ENCODE measurements at regions not wholly inside any gene's neighbourhood (a gene's known extent, or its start where the extent isn't known, plus 50 kb on each side); places are given as distances from the start of the nearest gene placed in this dataset.
A peak's percentile ranks its signal among the peaks of the same experiment; 100 is the strongest.

GRCh38 chr12:115857923-115858322 is 419.6 kb downstream of the MED13L start:
- TF ChIP-seq POLR2A (IDR thresholded peaks at IDR 0.05): no peak
- H3K9me3 ChIP-seq: no peaks in the 10 kb centered on the region
- no peaks in the 10 kb centered on the region for H3K36me3 ChIP-seq
- peak; percentile 36 to 66 for DNase-seq
- no peaks in the 10 kb centered on the region for H3K27me3 ChIP-seq
- peak; percentile 79 to 85 for ATAC-seq
- intact Hi-C loops (cut with DNase I; ENCODE audit: low total_unique reads): no loop called here
- peaks cover 5 to 11% of the 10 kb centered on the region in 2 donors for H3K4me1 ChIP-seq
- no peak overlapping the region for H3K4me3 ChIP-seq
- in situ Hi-C loops (cut with MboI; ENCODE audit: low sequenced_read_pairs in 4 of 4): no loop called here
- H3K27ac ChIP-seq: peak overlapping the region in 3 of 4 donors; percentile 47 to 67 (median 64)

DNA sequence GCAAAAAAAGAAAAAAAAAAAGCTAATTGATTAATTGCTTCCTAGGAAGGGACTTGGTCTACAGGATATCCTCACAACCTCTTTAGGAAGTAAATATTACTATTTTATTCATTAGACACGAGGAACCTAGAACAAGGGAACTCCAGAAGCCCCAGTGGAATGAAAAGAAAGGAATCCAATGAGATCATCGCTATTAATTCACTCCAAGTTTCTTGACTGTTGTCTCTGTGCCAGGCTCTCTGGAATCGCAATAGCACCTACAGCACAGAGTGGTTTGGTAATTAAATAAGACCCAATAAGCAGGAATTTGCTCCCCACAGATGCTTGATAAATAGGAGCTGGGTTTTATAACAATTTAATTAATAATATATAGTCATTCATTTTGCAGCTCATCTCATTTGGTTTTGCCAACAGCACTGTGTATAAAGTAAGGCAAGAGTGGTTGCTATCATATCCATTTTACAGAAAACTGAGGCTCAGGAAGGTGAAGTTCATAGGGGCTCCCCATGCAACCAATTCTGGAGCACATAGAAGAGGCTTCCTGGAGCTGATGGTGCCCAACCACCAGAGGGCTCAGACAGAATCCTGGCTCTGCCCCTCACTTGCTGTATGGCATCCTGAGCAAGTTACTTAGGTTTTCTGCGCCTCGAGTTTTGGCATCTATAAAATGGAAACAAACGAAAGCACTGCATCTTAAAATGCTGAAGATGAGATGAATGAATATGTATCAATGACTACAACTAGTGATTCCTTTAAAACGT is 420.2 kb downstream of the MED13L start:
- H3K4me3 ChIP-seq: no peak overlapping the region
- H3K27ac ChIP-seq: peak overlapping the region in 3 of 4 donors; percentile 37 to 64 (median 64)
- H3K36me3 ChIP-seq: no peaks in the 10 kb centered on the region
- DNase-seq (no peak), ATAC-seq (peak; percentile 37 to 54)
- no peaks in the 10 kb centered on the region for H3K27me3 ChIP-seq
- intact Hi-C loops (cut with DNase I; ENCODE audit: low total_unique reads): no loop called here
- no peaks in the 10 kb centered on the region for H3K9me3 ChIP-seq
- TF ChIP-seq, protein P1, sequence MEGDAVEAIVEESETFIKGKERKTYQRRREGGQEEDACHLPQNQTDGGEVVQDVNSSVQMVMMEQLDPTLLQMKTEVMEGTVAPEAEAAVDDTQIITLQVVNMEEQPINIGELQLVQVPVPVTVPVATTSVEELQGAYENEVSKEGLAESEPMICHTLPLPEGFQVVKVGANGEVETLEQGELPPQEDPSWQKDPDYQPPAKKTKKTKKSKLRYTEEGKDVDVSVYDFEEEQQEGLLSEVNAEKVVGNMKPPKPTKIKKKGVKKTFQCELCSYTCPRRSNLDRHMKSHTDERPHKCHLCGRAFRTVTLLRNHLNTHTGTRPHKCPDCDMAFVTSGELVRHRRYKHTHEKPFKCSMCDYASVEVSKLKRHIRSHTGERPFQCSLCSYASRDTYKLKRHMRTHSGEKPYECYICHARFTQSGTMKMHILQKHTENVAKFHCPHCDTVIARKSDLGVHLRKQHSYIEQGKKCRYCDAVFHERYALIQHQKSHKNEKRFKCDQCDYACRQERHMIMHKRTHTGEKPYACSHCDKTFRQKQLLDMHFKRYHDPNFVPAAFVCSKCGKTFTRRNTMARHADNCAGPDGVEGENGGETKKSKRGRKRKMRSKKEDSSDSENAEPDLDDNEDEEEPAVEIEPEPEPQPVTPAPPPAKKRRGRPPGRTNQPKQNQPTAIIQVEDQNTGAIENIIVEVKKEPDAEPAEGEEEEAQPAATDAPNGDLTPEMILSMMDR (IDR thresholded peaks at IDR 0.05 in 4 of 5, conservative IDR thresholded peaks at IDR 0.05 in 1 of 5): no peak
- no peak for TF ChIP-seq POLR2A (IDR thresholded peaks at IDR 0.05)
- peaks cover 5 to 11% of the 10 kb centered on the region in 2 donors for H3K4me1 ChIP-seq
- in situ Hi-C loops (cut with MboI; ENCODE audit: low sequenced_read_pairs in 4 of 4): no loop called here

- DNase-seq: no peak
- Histone ChIP-seq H3K27ac (no peak overlapping the region), H3K4me3 (no peak overlapping the region), H3K36me3 (no peaks in the 10 kb centered on the region), H3K9me3 (no peaks in the 10 kb centered on the region), H3K27me3 (no peaks in the 10 kb centered on the region), H3K4me1 (no peaks in the 10 kb centered on the region)
- ATAC-seq: no peak
- in situ Hi-C loops (cut with MboI; ENCODE audit: low sequenced_read_pairs in 4 of 4): no loop called here
- intact Hi-C loops (cut with DNase I; ENCODE audit: low total_unique reads): no loop called here
- TF ChIP-seq, protein P1 (IDR thresholded peaks at IDR 0.05 in 4 of 5, conservative IDR thresholded peaks at IDR 0.05 in 1 of 5): no peak
- TF ChIP-seq POLR2A (IDR thresholded peaks at IDR 0.05): no peak
Measured at GRCh38 chr12:115852054-115852453, 425.4 kb downstream of the MED13L start.

- in situ Hi-C loops (cut with MboI; ENCODE audit: low sequenced_read_pairs in 4 of 4) (no loop called here), intact Hi-C loops (cut with DNase I; ENCODE audit: low total_unique reads) (no loop called here)
- DNase-seq (no peak), ATAC-seq (no peak)
- Histone ChIP-seq H3K9me3 (no peaks in the 10 kb centered on the region), H3K4me3 (no peak overlapping the region), H3K27ac (no peak overlapping the region), H3K36me3 (no peaks in the 10 kb centered on the region), H3K27me3 (no peaks in the 10 kb centered on the region), H3K4me1 (no peaks in the 10 kb centered on the region)
- no peak for TF ChIP-seq POLR2A (IDR thresholded peaks at IDR 0.05)
- TF ChIP-seq, protein P1 (IDR thresholded peaks at IDR 0.05 in 4 of 5, conservative IDR thresholded peaks at IDR 0.05 in 1 of 5): no peak
Measured at GRCh38 chr12:115850957-115851356, 426.5 kb downstream of the MED13L start.

- H3K4me3 ChIP-seq: no peak overlapping the region
- intact Hi-C loops (cut with DNase I; ENCODE audit: low total_unique reads): no loop called here
- H3K4me1 ChIP-seq: no peaks in the 10 kb centered on the region
- H3K36me3 ChIP-seq: no peaks in the 10 kb centered on the region
- H3K9me3 ChIP-seq: no peaks in the 10 kb centered on the region
- H3K27me3 ChIP-seq: no peaks in the 10 kb centered on the region
- TF ChIP-seq POLR2A (IDR thresholded peaks at IDR 0.05): no peak
- TF ChIP-seq, protein P1 (IDR thresholded peaks at IDR 0.05 in 4 of 5, conservative IDR thresholded peaks at IDR 0.05 in 1 of 5): no peak
- DNase-seq (peak in 1 of 2 donors; percentile 61), ATAC-seq (peak in 1 of 2 donors; percentile 85)
- in situ Hi-C loops (cut with MboI; ENCODE audit: low sequenced_read_pairs in 4 of 4): no loop called here
- peak overlapping the region in 1 of 4 donors; percentile 23 for H3K27ac ChIP-seq
Measured at GRCh38 chr12:115849262-115849943, 428.1 kb downstream of the MED13L start.

All from gastrocnemius medialis (tissue), 4 donors.